HEK293 (cell line): ENCODE measurements at regions not wholly inside any gene's neighbourhood (a gene's known extent, or its start where the extent isn't known, plus 50 kb on each side); places are given as distances from the start of the nearest gene placed in this dataset.

ENCODE experiments used
- BCL11B ChIP-seq: fragments of 450-650 bp; formaldehyde crosslinking; IDR thresholded peaks from 2 replicates; pipeline ENCODE4 v1.5.1; 2016; ENCODE audit warnings: low read depth, missing biosample characterization, missing genetic modification characterization
- MEIS1 ChIP-seq: sonication (generic); formaldehyde crosslinking; IDR thresholded peaks from 2 replicates; pipeline ENCODE4 v1.8.1; 2022; ENCODE audit warnings: missing genetic modification reagents, mild to moderate bottlenecking, borderline replicate concordance
- SCRT1 ChIP-seq: fragments of 450-650 bp; formaldehyde crosslinking; IDR thresholded peaks from 2 replicates; pipeline ENCODE4 v1.5.1; 2016; ENCODE audit warnings: missing biosample characterization, missing genetic modification characterization, borderline replicate concordance
- TCF7L2 ChIP-seq: IDR thresholded peaks from 2 replicates; pipeline ENCODE4 v1.6.1; 2011; ENCODE audit warnings: low read depth, mild to moderate bottlenecking, inconsistent platforms, low read length, moderate library complexity, borderline replicate concordance
- ZBTB21 ChIP-seq: fragments of 450-650 bp; formaldehyde crosslinking; IDR thresholded peaks from 2 replicates; pipeline ENCODE4 v1.5.1; 2017; ENCODE audit warnings: missing biosample characterization, missing genetic modification characterization
- ZNF174 ChIP-seq: fragments of 450-650 bp; formaldehyde crosslinking; IDR thresholded peaks from 2 replicates; pipeline ENCODE4 v1.5.0; 2017; ENCODE audit warnings: missing biosample characterization, mild to moderate bottlenecking, missing genetic modification characterization
- ZNF302 ChIP-seq: fragments of 450-650 bp; formaldehyde crosslinking; IDR thresholded peaks from 2 replicates; pipeline ENCODE4 v1.5.1; 2016; ENCODE audit warnings: missing biosample characterization, missing genetic modification characterization, low read depth
- ZNF311 ChIP-seq: fragments of 450-650 bp; formaldehyde crosslinking; IDR thresholded peaks from 2 replicates; pipeline ENCODE4 v1.5.1; 2017; ENCODE audit warnings: missing biosample characterization, missing genetic modification characterization, borderline replicate concordance
- ZNF664 ChIP-seq: fragments of 450-650 bp; formaldehyde crosslinking; IDR thresholded peaks from 2 replicates; pipeline ENCODE4 v1.5.1; 2016; ENCODE audit warnings: missing biosample characterization, missing genetic modification characterization
- ZNF777 ChIP-seq: fragments of 450-650 bp; formaldehyde crosslinking; IDR thresholded peaks from 2 replicates; pipeline ENCODE4 v1.5.1; 2017; ENCODE audit warnings: missing biosample characterization, missing genetic modification characterization, borderline replicate concordance
- TF ChIP-seq, protein P1 (sequence below): fragments of 450-650 bp; formaldehyde crosslinking; IDR thresholded peaks from 2 replicates; pipeline ENCODE4 v1.5.1; 2016; ENCODE audit warnings: missing biosample characterization, missing genetic modification characterization
- TF ChIP-seq, protein P2 (sequence below): fragments of 450-650 bp; formaldehyde crosslinking; conservative IDR thresholded peaks from 2 replicates; pipeline ENCODE4 v1.5.1; 2016; ENCODE audit warnings: low read depth, missing biosample characterization, missing genetic modification characterization
- TF ChIP-seq, protein P3 (sequence below): fragments of 450-650 bp; formaldehyde crosslinking; IDR thresholded peaks from 2 replicates; pipeline ENCODE4 v1.5.1; 2016; ENCODE audit warnings: missing biosample characterization, missing genetic modification characterization

DNA sequence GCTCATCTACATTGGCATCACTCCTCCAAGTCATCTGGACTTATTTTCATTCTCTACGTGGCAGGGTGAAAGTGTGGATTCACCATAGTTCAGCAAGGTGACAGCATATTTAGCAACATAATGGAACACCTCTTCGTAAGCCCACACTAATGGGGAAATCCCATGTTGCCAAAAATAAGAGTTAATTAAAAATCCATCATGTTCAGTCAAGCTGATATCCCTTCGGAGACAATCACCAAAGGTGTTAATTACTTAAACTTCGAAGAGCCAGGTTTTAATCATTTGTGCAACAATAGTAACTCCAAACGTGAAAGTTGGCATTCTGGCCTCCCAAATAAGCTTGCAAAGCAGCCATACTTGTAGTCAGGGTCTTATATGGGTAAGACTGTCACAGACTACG is 242.9 kb downstream of the NSG2 start:
- no peak for TF ChIP-seq TCF7L2
- TF ChIP-seq, protein P1, sequence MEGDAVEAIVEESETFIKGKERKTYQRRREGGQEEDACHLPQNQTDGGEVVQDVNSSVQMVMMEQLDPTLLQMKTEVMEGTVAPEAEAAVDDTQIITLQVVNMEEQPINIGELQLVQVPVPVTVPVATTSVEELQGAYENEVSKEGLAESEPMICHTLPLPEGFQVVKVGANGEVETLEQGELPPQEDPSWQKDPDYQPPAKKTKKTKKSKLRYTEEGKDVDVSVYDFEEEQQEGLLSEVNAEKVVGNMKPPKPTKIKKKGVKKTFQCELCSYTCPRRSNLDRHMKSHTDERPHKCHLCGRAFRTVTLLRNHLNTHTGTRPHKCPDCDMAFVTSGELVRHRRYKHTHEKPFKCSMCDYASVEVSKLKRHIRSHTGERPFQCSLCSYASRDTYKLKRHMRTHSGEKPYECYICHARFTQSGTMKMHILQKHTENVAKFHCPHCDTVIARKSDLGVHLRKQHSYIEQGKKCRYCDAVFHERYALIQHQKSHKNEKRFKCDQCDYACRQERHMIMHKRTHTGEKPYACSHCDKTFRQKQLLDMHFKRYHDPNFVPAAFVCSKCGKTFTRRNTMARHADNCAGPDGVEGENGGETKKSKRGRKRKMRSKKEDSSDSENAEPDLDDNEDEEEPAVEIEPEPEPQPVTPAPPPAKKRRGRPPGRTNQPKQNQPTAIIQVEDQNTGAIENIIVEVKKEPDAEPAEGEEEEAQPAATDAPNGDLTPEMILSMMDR, result no peak
- TF ChIP-seq, protein P2, sequence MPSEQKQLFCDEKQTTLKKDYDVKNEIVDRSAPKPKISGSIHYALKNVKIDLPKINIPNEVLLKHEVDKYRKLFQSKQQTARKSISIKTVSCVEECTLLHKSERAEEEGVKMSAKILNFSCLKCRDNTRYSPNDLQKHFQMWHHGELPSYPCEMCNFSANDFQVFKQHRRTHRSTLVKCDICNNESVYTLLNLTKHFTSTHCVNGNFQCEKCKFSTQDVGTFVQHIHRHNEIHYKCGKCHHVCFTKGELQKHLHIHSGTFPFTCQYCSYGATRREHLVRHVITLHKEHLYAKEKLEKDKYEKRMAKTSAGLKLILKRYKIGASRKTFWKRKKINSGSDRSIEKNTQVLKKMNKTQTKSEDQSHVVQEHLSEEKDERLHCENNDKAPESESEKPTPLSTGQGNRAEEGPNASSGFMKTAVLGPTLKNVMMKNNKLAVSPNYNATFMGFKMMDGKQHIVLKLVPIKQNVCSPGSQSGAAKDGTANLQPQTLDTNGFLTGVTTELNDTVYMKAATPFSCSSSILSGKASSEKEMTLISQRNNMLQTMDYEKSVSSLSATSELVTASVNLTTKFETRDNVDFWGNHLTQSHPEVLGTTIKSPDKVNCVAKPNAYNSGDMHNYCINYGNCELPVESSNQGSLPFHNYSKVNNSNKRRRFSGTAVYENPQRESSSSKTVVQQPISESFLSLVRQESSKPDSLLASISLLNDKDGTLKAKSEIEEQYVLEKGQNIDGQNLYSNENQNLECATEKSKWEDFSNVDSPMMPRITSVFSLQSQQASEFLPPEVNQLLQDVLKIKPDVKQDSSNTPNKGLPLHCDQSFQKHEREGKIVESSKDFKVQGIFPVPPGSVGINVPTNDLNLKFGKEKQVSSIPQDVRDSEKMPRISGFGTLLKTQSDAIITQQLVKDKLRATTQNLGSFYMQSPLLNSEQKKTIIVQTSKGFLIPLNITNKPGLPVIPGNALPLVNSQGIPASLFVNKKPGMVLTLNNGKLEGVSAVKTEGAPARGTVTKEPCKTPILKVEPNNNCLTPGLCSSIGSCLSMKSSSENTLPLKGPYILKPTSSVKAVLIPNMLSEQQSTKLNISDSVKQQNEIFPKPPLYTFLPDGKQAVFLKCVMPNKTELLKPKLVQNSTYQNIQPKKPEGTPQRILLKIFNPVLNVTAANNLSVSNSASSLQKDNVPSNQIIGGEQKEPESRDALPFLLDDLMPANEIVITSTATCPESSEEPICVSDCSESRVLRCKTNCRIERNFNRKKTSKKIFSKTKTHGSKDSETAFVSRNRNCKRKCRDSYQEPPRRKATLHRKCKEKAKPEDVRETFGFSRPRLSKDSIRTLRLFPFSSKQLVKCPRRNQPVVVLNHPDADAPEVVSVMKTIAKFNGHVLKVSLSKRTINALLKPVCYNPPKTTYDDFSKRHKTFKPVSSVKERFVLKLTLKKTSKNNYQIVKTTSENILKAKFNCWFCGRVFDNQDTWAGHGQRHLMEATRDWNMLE (tag by site-specific recombination), result no peak
- TF ChIP-seq ZBTB21 (tag by site-specific recombination), result no peak
- TF ChIP-seq ZNF174 (tag by site-specific recombination), result no peak
- TF ChIP-seq ZNF311 (tag by site-specific recombination), result no peak
- TF ChIP-seq SCRT1 (tag by site-specific recombination), result no peak
- TF ChIP-seq ZNF302, result no peak
- no peak for TF ChIP-seq ZNF777
- no peak for TF ChIP-seq MEIS1 (CRISPR knock-in tag)
- TF ChIP-seq, protein P3, sequence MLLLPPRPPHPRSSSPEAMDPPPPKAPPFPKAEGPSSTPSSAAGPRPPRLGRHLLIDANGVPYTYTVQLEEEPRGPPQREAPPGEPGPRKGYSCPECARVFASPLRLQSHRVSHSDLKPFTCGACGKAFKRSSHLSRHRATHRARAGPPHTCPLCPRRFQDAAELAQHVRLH (tag by site-specific recombination), result no peak
- no peak for TF ChIP-seq ZNF664 (tag by site-specific recombination)
- no peak for TF ChIP-seq BCL11B (tag by site-specific recombination)
